ENCODE measurements at regions not wholly inside any gene's neighbourhood (a gene's known extent, or its start where the extent isn't known, plus 50 kb on each side); places are given as distances from the start of the nearest gene placed in this dataset.

DNA sequence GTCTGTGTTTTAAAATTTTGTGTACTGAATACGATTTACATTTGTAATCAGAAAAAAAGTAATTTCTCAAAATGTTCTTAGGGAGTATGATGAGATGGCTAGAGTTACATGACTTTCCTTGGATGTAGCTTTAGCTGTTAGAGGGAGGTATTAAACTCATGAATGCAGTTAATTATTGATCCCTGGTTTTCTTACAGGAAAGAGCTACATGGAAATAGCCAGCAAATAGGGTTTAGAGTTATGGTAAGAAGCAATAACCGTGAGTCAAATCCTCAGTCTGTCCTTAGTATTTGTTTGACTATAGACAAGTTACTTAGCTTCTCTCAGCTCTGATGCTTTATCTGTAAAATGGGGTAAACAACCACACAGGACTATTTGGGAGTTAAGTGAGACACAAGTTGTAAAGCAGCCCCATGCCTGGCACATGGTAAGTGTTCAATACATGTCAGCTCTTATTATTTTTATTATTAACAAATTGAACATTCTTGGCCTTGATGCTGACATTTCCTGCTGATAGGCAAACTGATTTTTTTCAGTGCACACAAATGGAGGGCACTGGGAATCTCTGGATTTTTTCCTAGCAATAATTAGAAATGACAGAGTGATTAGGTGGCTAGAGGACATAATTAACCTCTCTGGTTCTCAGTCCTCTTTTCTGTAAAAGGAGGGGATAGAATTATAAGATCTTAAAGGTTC, 204.5 kb upstream of the PHYHIPL start:
- DNase-seq: no peak

DNA sequence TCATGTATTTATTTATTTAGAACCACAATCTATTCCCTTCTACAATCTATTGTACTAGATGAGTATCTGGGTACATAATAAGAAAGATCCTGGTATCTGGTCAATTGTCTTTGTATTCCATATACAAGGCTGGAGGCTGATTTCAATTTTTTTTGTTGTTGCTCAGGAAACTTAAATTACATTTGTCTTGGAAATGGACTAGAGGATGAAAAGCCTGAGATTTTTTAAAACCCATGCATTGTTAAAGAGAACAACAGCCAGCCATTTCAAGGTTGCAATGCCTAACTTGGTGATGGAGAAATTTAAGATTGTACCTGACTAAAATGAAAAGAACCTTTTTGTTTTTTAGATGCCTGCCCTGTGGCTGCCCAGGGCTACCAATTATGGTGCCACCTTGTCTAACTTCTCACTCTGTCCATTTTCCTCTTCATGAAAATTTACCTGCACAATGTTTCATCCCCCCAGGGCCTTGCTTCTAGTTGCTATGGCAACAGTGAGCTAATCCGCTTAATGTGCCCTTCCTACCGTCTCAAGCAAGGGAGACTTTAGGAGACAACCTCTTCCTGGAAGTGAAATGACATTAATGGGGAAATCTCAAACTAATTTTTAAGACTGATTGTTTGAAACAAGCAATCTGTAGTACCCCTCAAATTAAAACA, 203.7 kb upstream of the PHYHIPL start:
- no peak for DNase-seq

DNA sequence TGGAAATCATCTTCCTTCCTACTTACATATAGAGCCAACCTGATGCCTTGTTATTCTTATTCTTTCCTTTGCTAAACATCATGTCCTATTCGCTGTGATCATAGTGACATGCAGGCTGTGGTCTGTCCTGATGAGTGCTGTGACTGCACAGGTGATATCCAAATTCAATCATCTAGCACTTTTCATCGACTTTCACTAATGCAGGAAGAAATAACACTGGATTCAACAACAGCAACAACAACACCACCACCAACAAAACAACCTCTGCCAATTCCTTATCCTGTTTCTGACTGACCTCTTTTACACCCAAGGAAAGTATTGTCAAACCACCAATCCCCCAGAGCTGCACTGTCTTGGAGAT, 203.2 kb upstream of the PHYHIPL start:
- DNase-seq: no peak

DNA sequence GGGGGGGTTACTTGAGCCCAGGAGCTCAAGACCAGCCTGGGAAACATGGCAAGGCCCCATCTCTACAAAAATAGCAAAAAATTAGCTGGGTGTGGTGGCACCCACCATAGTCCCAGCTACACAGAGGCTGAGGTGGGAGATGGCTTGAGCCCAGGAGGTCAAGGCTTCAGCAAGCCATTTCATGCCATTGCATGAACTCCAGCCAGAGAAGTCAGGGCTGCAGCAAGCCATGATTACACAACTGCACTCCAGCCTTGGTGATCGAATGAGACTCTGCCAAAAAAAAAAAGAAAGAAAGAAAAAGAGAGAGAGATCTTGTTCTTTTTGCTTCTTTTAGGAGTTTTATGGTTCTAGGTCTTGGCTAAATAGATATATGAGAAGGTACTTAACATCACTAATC, 200.2 kb upstream of the PHYHIPL start:
- DNase-seq: no peak

DNA sequence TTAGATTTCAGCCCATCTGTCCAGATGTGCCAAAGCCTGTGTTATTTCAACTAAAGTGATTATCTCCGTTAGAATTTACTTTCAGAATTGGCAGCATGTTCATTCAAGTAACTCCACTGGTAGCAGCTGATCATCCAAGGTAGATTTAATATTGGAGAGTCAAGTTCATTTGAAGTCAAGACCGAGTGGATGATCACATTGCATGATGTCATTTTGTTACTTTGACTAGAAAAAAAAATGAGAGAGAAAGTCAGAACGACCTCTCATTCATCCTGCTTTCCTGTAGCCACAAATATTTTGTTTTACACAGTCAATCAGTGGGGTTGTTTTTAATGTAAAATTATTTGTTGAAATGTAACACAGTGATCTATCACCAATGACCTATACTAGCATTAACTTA, 196.7 kb upstream of the PHYHIPL start:
- DNase-seq: no peak

DNA sequence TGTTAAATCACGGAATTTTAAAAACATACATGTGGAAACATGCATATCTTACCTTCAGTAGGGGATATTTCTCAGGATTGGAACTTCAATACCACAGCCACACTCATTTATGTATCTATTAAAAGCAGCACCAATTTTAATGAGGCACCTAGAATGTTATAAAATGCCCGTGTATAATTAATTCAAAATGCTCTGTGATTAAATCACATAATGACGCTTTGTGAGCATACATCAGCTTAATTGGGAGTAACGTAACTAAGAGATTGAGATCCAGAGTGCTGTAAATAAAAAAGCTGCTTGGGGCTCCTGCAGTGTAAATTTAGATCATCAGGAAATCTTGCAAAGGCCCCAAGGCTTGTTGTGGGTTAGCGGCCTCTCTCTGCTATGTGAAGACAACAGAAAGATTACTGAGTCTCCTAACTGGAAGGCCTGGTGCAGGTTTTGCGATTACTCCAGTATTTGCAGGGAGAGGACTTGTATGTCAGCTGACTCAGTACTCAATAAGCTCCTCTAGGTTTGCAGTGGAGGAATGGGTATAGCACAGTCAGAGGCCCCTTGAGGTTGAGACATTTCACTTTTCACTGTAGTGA, 195.5 kb upstream of the PHYHIPL start:
- no peak for DNase-seq

DNA sequence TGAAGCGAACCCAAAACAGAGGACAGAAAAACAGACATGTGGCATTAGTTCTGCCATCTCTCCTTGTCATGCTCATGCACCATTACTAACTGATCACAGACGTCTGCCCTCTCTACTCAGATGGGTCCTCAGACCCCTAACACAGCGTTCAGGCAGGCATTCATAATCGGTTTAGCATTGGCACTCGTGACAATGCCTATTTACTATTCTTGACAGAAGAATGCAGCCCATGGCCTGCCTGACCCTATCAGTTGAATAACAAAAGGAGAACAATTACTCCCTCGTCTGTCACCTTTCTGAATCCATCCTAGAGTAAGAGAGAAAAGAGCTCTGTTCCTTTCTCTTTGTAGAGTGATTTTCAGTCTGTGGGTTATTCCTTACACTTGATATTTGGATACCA, 194.6 kb upstream of the PHYHIPL start:
- DNase-seq: no peak

DNA sequence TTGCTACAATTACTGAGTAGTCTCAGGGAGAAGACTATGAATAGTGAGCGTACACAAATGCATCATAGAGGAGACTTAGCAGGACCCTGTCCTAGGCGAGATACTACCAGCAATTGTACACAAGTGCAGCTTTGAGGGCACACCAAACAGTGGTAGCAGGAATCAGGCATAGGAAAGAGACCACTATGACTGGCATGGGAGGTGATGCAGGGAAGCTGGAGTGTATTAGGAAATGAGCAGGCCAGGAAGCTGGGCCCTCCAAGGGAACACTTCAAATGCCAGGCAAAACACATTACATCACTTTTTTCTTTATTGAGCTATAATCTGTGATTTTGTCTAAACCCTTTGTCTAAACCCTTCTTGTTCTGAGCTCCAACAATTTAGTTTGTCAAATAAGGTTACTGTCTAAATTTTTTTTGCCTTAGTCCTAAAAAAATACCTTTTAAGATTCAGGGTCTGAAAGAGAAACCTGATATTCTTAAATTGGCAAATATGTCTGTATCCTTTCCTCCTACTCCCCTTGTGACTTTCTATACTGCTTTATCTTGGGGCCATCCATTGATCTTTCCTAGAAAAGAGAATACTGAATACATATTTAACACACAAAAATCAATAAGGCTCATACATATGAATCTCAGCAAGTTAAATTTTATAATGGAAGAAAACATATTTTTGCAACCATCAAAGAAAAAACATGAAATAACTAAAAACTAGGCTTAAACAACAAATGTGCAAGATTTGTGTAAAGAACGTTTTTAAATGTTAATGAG, 193.8 kb upstream of the PHYHIPL start:
- DNase-seq: peak in 1 of 2 experiments; percentile 1

DNA sequence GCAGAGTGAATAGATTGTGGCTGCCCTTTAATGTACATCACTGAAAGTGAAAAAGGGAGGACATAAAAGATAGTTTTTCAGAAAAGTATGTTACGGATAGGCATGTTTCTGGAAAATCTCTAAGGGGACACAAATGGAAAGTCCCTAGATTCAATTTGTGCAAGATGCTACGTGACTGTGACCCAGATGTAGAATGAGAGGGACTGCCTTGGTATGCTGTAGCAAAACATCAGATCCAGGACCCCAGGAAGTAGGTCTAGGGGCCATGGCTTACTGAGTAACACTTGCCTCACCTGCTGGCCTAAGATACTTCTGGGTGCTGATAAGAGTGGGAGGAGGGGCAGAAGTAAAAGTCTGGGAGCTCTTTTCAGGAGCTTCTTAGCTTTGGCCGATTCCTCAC, 191.2 kb upstream of the PHYHIPL start:
- DNase-seq: no peak

DNA sequence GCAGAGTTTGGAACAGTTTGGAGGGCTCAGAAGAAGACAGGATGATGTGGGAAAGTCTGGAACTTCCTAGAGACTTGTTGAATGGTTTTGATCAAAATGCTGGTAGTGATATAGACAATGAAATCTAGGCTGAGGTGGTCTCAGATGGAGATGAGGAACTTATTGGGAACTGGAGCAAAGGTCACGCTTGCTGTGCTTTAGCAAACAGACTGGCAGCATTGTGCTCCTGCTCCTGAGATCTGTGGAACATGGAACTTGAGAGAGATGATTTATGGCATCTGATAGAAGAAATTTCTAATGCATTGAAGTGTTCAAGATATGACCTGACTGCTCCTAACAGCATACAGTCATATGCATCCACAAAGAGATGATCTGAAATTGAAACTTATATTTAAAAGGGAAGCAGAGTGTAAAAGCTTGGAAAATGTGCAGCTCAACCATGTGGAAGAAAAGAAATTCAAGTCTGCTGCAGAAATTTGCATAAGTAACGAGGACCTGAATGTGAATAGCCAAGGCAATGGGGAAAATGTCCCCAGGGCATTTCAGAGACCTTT, 186.9 kb upstream of the PHYHIPL start:
- DNase-seq: no peak

DNA sequence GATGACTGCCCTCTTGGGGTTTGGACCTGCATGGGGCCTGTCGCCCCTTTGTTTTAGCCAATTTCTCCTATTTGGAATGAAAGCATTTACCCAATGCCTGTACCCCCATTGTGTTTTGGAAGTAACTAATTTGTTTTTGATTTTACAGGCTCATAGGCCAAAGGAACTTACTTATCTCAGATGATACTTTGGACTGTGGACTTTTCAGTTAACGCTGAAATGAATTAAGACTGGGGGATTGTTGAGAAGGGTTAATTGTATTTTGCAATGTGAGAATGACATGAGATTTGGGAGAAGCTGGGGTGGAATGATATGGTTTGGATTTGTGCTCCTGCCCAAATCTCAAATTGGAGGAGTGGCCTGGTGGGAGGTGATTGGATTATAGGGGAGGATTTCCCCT, 185.8 kb upstream of the PHYHIPL start:
- DNase-seq: no peak

DNA sequence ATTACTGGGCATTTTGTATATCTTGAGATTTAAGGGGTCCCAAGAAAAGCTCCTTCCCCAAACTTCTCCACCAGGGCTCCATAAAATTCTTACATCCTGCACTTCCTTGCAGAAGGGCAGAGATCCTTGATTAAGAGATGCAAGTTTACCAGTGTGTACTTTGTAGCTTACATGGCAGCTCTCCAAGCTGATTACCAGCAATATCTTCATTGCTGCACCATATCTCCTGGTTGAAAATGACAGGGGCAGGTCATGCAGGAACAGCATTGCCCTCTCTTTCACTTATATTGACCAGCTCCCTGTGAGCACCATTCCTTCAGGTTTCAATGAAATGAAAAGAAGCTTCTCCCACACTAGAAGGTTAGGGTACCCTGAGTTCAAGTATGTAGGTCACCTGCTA, 184.6 kb upstream of the PHYHIPL start:
- DNase-seq: no peak

DNA sequence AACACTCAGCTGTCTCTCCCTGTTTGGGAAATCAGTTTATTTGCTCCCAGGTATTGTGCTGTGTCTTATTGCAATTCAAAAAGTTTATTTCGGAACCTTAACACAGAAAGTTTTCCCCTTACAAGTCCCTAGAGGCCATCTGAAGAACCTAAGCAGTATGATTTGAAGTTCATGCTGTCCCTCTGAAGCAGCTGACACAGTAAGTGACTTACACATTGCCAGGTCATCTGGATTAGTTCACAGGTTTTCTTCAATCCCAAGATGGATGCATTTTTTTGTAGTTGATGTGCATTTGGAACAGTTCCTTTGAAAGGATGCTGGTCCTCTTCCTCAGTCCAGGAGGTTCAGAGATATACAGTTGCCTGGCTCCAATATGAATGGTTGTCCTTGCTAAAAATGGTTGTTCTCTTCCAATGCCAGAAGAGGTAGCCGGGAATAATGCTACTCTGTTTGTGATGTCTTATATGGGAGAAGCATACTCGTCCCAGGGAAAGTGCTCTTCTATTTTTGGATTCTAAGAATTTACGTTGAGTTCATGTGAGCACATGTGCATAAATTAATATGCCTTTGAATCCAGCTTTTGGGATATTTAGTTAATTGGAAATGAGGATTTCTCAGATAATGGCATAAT, 183.5 kb upstream of the PHYHIPL start:
- DNase-seq: no peak

DNA sequence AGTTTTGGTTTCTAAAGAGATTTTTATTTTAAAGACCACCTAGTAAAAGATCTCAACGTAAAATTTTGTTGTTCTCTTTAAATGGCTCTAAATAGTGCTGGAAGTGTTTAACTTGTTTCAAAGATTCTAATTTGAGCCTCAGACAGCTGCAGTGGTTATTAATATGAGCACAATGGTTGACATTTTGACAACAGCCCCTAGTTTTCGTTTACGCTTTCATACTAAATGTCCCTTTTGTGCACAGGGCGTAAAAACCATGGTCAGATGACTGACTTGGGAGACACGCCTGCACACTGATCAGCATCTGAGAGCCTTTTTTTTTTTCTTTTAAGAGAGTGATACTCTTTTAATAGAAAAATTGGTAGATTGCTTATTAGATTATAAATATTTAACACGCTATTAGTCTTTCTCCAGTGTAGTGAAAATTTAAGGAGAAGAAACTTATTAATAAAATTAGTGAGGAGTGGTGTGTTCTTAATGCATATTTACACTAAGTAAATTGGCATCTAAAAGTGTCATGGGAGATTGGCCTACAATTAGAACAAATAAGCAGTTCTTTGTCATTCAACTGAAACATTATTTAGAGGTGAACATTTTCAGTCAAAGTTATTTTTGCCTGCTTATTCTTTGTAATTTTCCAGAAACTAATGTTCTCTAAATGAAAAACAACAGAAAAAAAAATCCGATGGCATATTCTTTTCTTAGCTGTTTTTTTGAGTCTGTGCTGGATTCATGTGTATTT, 182.8 kb upstream of the PHYHIPL start:
- no peak for DNase-seq

DNA sequence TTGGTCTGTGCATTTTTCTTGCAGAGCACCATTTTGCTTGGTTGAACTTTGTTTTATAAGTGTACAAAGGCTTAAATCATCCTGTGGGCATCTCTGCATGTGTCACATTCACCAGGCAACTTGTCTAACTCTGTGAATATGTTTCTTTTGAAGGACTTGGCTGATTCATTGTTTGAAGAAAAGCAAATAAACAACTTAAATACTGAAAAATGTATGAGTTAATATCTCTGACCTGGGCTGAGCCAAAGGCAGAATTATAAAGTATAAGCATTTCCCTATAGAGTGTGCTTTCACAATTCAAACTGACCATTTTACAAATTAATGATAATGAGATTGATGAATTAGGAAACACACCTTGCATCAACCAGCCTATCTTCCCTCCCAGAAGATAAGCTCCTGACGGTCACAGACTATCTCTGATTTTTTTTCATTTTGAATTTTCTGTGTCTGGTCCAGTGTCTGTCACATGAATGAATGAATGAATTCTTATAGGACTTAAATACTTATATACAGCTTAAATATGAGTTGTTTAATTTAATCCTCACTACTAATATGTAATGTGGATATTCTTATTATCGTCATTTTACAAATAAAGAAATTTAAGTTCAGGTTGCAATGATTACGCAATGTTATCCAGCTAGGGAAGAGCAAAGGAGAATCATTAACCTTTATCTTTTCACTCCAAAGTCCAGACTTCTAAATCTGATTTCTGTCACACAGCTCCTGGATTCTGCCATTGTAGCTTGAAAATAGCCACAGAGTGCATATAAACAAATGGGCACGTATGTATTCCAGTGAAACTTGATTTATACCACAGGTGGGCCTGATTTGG, 182.0 kb upstream of the PHYHIPL start:
- no peak for DNase-seq

DNA sequence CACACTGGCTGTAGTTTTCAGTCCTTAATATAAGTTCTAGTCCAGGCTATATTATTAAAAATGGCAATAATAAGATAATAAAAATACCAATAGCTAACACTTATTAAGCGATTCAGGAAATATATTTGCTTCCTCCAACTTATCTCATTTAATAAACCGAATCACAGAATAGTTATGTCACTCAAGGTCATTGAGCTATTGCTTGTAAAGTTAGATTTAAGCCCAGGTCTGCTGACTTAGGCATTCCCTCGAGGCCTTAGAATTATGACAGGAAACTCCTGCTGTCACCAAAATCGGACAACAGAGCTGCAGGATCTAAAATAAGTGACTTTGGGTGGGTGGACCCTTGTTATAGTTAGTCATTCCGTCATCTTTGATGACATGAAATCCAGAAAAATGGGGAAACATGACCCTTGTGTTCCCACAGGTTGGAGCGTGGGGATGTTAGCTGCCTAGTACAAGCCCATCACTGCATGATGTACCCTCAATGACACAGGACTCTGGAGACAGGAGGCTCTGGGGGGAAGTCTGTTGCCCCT, 181.3 kb upstream of the PHYHIPL start:
- DNase-seq: no peak

DNA sequence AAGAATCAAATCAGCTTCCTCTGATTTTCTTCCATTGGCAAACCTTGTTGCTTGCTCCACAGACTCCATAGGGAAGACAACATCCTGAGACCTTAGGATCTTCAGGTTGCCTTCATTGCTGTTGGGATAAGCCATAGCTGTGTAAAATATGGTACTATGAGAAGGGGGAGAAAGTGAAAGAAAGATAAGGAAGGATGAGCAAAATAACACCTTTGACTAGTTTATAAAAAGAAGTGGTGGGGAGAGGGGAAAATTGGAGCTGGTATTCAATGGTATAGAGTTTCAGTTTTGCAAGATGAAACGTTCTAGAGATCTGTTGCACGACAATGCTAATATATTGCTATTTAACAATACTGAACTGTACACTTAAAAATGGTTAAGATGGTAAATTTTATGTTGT, 180.4 kb upstream of the PHYHIPL start:
- no peak for DNase-seq

DNA sequence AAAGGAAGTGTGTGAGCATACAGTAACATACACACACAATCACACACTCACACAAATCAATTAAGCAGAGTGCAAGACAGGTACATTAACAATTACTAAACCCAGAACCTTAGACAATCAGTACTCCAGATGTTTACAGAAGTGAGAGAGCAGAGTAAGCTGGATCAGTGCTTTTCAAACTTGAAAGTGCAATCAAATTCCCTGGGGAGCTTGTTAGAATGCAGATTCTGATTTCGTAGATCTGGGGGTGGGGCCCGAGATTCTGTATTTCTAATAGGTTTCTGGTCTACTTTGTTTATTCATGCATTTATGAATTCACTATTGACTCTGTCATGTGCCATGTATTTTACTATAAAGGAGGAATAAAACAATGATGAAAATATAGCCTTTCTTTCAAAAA, 179.6 kb upstream of the PHYHIPL start:
- DNase-seq: no peak

DNA sequence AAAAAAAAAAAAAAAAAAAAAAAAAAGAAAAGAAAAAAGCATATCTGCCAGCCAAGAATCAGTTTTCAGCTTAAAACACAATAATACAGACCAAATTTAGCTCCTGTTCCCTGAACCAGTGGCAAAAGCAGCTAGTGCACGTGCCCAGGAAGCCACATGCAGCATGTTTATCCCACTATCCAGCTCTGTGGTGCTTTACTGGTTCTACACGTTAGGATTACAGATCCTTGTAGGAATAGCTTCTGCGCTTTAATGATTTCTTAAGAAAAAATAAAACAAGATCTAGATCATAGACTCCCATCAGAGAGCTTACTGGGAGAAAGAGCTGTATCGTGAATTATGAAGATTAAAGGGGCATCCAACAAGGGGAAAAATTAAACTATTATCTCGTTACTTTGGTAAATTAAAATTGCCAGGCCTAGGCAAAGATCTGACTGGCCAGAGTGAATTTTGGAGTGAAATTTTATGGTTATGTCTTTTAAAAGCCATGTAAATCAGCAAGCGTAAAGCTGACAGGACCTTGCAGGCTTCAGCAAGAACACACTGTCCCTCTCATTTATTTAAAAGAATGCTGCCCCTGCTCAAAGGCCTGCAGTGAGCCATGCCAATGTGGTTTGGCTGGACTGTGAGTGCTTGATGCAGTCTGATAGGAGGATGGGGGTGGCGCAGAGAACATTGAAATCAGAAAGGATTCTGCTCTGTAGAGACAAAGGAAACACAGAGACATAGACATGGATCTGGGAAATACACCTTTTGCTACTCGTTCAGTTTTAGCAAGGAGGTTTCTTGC, 177.3 kb upstream of the PHYHIPL start:
- no peak for DNase-seq

DNA sequence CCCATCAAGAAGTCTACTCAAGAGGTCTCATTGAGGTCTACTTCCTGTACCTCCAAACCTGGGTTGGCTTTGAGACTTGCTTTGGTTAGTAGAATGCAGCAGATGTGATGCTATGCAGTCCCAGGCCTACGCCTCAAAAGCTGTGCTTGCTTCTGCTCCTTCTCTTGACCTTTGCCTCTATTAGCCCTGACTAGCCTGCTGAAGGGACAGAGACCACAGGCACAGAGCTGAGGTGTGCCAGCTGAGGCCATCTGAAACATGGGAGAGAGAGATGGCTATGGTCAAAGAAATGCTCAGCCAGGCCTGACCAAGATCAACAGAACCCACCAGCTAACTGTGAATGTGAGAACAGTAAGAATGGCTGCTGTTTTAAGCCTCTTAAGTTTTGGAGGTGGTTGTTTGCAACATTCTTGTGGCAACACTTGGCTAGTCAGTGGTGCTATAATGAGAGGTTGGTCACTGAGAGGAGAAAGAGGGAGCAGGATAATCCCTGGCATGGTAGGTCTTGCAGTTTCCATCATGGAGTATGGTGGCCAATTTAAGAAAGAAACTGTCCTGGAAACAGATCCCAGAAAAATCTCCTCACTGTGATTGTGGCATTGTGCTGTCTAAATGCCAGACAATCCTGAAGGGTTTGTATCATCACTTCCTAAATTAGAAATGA, 176.1 kb upstream of the PHYHIPL start:
- no peak for DNase-seq
